HG03457 (cell line): ENCODE measurements at regions not wholly inside any gene's neighbourhood (a gene's known extent, or its start where the extent isn't known, plus 50 kb on each side); places are given as distances from the start of the nearest gene placed in this dataset.
"Not testable (repeated sequence)": the region's sequence is repeated elsewhere in the genome, so short reads cannot be mapped to it uniquely, and the experiment has no call there.

Experiments
- ATAC-seq: cut with Tn5 transposase; IDR thresholded peaks from one replicate; pipeline ENCODE4 v1.9.1; 2021; ENCODE audit warnings: moderate number of reproducible peaks; ENCODE audit not compliant: unreplicated experiment

DNA sequence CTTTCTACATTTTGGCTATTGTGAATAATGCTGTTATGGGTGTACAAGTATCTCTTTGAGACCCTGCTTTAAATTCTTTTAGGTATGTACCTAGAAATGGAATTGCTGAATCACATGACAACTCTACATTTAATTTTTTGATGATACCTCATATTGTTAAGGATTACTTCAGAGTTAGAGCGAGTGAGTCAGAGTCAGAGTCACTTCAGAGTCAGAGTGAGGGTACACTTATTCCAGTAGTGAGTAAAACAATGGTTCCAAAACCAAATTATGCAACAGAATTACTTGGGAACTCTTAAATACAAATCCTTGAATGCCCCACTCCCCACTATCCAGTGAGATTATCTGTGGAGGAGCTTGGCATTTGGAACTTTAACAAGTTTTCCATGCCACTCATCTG, 50.3 kb upstream of the SNRK start:
- ATAC-seq, result no peak

DNA sequence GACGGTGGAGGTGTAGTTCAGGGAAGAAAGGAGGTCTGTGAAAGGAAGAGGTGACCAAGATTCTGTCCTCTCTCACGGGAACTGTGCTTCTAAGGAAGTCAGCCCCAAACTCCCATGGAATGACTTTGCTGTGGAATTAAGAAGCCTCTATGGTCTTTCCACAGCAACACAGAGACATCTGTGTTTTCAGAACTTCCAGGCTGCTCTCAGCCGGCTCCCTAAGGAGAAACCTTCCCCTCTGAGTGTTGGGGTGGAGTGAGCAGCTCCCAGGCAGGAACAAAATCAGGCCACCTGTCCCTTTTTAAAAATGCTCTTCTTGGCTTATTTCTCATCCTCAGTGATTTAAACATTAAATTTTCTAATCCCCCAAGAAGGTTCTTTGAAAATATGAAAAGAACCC, 53.3 kb upstream of the SNRK start:
- no peak for ATAC-seq

DNA sequence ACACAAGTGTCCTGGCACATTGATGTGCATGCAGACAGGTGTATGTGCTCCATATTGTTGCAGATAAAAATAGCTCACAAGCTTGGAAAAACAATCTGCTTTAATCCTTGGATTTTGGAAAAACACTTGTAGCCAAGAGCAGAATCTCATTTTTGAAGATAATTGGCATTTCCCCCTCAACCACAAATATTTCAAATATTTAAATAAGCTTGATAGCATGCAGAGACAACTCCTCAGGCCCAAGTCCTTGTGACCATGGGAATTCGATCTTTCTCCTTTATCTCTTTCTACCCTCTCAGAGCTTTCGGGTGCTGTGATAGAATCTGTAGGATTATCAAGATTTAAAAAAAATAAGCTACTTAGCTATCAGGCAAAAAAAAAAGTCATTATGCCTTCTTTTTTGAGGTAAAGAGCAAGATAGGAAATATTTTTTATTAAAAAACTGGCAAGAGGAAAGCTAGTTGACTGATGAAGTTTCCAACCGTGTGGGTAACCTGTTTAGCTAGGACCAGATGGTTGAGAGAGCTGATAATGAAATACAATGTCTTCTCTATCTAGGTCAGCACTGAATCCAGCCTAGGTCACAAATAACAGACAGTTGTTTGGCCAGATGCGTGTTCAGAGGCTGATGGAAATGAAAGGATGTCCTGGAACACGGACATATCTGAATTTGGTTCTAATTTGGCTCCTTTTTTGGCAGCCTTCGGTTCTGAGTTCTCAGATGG, 54.9 kb upstream of the SNRK start:
- ATAC-seq, result no peak

DNA sequence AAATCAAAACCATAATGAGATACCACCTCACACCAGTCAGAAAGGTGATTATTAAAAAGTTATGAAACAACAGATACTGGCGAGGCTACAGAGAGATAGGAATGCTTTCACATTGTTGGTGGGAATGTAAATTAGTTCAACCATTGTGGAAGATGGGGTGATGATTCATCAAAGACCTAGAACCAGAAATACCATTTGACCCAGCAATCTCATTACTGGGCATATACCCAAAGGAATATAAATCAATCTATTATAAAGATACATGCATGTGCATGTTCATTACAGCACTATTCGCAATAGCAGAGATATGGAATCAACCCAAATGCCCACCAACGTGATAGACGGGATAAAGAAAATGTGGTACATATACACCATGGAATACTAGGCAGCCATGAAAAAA, 56.5 kb upstream of the SNRK start:
- not testable (repeated sequence) for ATAC-seq

DNA sequence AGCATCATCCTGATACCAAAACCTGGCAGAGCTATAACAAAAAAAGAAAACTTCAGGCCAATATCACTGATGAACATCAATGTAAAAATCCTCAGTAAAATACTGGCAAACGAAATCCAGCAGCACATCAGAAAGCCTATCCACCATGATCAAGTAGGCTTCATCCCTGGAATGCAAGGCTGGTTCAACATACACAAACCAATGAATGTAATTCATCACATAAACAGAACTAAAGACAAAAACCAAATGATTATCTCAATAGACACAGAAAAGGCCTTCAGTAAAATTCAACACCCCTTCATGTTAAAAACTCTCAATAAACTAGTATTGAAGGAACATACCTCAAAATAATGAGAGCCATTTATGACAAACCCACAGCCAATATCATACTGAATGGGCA, 58.7 kb upstream of the SNRK start:
- not testable (repeated sequence) for ATAC-seq

DNA sequence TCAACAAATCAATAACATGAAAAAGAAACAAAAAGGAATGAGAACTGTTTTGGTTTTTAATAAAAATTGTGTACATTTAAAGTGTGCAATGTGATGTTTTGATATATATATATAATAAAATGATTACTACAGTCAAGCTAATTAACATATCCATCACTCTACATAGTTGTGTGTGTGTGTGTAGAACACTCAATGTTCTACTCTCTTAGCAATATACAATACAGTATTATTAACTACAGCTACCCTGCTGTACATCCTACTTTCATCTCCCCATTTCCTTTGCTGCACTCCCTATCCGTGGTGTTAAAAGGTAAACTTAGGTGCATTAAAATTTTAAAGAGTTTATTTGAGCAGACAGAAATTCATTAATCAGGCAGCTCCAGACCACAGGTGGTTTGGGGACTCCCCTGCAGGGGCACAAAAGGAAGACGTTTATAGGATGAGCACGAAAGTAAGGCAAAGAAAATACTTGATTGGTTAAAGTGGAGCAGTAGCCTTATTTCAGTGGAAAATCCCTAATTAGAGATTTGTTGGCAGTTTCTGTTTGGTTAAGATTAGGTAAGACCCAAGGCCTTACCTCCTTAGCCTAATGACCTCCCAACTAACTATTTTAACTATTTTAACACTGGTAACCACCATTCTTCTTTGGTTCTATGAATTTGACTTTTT, 61.8 kb upstream of the SNRK start:
- ATAC-seq, result no peak

DNA sequence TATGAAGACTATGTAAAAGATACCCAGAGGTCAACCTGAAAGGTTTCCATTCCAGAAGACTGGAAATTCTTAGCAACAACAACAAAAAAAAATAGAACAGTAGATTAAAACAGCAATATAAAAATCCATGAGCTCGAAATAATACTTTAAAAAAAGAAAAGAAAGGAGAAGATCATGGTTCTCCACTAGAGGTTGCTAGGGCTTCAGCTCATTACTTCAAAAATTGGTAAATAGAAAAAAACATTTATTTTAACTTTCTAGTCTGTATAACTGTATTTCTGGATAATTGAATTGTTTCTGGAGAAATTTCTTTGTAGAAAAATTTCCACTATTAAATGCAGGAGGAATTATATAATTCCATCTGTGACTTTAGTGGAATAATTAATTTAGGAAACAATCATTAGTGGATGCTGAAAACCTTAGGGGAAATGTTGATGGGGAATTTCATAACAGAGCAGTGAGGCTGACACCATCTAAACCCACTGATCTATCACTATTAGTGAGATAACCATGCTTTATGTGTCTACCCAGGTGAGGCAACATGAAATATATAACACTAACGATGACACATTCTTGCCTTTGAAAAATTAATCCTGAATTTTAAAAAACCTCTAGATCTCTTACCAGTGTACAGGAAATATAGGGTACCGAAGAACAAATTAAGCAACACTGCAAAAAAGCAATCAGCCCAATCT, 62.5 kb upstream of the SNRK start:
- ATAC-seq, result no peak

DNA sequence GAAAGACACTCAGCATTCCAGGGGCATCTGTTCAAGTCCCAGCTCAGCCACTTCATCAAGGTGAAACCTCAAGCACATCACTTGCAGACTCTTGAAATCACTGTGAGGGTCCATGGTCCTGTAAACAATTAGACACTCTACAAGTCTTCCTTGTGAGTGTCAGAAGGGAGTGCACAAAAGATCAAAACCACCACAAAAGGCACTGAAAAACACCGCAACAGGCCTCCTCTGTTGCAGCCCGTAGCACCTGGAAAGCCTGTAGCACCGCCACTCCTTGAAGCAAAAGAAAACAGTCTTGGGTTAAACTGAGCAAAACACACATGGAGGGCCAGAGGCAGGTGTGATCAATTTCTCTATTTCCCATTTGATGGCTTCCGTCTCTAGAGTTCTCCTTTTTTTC, 63.8 kb upstream of the SNRK start:
- ATAC-seq, result no peak

DNA sequence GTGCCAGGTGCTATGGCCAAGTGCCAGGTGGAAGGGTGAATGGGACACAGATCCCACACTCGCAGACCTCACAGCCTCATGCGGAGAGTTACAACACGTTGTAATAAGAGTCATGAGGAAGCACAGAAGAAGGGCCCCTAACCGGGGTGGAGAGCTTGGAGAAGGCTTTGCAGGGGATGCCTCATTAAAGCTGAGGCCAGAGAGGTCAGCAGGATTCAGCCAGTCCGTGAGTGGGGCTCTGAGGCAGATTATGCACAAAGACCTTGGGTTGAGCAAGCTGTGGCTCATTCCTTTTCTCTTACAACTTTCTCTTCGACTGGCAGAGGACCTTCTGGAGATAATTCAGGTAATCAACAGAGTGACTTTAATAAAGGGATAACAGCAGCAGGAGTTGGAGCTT, 65.3 kb upstream of the SNRK start:
- ATAC-seq, result no peak

DNA sequence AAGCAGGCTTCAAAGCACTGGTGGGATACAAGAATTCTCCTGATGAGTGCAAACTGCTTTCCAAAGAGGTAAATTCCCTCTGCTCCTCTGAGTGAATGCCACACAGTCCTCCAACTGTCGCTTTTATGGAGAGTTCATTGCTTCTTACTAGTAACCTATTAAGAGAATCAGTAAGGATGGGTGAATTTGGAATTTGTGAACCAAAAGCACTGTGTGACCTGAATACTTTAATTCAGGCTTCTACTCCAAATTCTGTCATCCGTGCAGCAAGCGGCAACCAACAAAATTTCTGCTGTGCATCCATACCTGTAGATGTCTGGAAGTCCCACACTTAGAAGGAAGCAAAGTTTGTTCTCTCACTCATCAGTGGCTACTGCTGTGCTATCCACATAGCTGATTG, 66.7 kb upstream of the SNRK start:
- no peak for ATAC-seq

DNA sequence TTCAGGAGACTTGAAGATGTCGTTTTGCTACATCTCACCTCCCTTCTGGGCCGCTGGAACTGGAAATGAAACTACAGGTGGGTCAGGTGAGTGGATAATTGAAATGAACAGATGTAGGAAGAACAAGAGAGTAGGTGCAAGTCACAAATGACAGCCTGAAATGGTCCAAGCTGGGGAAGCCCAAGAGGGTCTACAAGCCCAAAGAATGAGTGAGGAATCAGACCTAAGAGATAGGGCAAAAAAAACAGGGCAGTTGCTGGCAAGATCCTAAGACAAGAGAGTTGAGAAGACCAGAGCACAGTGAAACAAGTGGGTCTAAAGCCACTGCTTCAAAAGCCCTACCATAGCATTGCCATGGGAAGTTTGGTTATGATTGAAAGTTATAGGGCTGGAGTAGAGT, 67.4 kb upstream of the SNRK start:
- no peak for ATAC-seq

DNA sequence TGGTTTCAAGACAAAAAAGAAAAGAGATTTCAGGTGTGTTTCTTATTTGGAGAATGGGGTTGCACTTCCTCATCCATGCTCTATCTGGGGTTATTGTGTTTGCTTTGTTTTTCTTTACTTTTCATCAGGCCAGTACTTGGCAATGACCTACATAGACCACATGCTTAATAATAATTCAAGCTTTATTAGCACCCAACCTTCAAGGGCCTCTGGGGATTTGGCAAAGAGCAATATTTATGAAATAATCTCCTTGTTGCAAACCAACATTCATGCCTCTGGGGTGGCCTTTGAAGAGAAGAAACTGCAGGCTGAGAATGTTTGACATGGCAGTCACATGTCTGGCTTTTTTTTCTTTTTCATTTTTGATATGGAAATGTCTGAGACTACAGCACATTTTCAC, 68.2 kb upstream of the SNRK start:
- ATAC-seq, result no peak

DNA sequence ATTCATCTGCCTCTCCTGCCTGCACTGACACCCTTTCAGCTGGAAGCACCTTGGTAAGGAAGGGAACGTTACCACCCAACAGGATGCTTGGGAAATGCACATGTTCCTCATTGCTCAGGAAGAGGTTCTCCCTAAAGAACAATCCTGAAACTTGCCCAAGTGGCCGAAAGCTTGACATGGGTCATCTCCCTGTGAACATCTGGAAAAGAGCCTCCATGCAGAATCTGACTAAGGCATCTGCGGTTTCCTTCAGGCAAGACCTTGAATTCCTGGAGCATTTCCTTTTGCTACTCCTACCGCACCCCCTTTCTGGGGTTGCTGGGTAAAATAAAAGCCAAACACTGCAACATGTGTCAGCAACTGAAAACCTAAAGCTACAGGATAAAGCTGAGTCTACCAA, 68.7 kb upstream of the SNRK start:
- ATAC-seq, result no peak

DNA sequence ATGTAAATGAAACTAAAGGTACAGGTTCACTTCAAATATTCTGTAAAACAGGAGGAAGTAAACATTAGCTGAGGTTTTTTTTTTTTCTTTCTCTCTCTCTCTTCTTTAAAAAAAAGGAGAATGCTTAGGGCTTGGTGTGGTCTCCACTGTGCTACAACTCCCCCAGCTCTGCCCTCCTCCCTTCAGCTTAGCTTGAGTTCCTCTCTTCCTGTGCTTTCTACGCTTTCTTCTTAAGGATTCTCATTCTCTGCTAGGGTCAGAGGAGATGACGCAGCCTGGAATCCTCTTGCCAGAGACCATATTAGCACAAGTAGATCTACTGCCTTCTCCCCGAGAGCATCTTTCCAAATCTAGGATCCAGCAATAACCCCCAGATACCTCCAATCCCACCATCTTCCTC, 69.1 kb upstream of the SNRK start:
- no peak for ATAC-seq

DNA sequence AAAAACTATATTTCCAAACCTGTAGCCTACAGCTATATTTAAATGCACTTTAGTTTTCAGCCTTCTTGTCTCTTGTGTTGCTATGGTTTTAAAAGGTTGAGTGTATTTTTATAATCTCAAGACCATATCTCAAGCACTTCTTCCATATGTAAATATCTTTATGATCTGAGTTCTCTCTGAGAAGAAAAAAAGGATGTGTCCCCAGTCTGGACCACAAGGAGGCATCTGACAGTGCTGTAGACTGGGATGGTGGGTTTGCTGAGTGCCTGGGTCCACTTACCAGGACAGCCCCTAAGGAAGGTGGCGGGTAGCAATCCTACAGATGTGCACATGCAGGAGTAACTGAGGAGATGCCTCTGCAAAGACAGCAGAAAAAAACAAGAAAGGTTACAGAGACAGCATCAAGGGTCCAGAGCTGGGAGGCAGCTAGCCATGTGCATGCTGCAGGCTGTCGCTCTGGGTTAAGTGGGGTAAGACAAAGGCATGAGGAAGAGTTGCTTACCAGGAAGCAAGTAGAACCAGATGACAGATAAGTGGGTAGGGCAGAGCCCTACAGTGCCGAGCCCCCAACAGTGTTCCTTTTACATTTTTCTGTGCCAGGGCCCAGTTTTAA, 70.6 kb upstream of the SNRK start:
- no peak for ATAC-seq

DNA sequence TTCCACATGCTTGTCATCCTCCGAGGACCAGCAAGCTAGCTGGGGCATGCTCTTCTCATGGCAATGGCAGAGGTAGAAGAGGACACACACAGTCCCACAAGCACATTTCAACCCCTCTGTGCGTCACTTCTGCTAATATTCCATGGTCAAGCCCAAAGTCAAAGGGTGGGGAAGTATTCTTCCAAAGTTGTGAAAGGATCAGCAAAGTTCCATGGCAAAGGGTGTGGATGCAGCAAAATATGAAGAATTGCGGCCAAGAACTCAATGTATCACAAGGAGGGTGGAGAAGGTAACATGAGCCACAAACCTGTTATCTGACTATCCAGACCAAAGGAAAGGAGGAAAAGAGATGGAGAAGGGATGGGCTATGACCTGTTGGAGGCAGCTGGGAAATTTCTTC, 71.2 kb upstream of the SNRK start:
- ATAC-seq, result no peak

DNA sequence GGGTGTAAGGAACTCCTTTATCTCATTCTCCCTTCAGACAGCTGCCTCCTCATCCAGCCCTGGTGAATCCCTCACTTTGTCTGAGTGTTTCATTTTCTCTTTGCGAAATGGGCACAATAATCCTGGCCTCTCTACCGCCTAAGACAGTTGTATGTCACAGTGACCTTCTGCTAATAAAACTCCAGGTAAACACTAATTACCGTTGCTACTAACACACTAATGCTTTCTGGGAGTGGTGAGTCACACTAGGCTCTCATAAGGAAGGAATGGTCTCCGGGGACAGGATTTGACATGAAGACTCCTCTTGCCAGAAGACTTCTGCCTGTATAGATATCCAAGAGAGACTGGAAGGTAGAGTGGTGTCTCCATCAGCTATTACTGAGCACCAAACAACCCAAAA, 71.7 kb upstream of the SNRK start:
- no peak for ATAC-seq

DNA sequence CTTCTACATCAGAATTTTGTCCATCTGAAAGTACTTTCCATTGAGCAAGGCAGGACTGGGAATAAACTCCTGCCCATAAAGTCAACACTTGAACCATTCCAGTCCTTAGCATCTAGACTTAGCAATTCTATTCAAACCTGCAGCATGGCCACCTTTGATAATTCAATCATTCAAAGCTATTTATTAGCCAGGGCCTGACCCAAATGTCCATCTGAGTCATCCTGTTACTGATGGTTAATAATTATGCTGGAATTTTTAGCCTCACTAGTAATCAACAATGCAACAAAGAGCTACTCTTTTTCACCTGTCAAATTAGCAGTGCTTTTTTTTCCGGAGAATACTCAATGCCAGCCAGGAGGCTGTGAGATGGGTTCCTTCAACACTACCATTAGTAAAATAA, 72.7 kb upstream of the SNRK start:
- ATAC-seq, result peak; percentile 59

DNA sequence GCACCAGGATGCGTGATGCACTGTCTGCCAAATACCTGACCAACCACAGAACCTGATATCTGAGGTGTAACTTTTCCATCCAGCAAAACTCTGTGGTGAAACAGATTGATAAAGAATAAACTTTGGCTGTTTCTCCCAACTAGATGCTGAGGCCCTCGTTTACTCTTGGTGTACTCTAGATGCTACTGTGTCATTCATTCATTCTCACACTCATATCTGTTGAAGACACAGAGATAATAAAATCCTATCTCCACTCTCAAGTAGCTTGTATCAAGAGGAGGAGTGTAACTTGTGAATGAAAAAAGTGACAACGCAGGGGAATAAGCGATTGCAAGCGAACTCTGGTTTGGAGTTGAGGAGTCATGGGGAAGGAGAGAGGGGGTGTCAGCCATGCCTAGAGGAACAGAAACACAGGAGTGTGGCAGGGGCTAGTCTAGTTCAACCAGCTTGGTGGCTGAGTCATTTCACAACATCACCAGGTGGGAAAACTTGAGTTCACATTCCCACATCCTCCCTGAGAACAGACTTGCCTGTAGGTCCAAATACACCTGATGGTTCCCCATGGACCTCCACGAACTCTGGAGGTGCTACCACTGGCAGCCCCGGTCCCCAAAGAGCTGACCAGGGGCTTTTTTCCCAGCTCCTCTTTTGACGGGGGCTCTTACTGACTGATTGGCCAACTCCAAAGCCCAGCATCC, 73.3 kb upstream of the SNRK start:
- peak; percentile 43 for ATAC-seq

DNA sequence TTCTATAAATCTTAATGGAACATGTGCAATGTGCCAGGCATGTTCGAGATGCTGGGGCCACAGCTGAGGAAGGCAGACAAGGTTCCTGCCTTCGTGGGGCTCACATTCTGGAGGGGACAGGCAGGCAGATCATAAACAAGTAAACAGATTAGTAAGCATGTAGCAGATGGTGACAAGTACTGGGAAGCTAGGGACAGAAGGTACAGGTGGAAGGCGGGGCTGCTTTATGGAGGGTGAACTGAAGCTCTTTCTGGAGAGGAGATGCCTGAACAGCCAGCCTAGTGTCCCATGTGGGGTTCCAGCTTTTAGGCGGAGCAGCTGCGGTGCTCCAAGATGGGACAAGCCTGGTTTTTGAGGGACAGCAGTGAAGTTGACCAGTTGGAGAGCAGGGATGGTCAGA, 74.7 kb upstream of the SNRK start:
- ATAC-seq, result no peak
